Common myeloid progenitor, CD34-positive (primary cell): ENCODE measurements at regions not wholly inside any gene's neighbourhood (a gene's known extent, or its start where the extent isn't known, plus 50 kb on each side); places are given as distances from the start of the nearest gene placed in this dataset.

Source experiments
- CTCF ChIA-PET: fragments of 350-600 bp; sonication (Branson Sonifier 250); formaldehyde crosslinking; loops from one replicate; lab custom pipeline; 2021; ENCODE audit warnings: antibody characterized with exemption; lab: Charles Lee
- POLR2A ChIA-PET: fragments of 350-600 bp; sonication (Branson Sonifier 250); formaldehyde crosslinking; loops from one replicate; lab custom pipeline; 2021; ENCODE audit warnings: antibody characterized with exemption; lab: Charles Lee
- DNase-seq, 3 donors: peaks; one replicate each; pipeline versions ENCODE4 v3.0.0 to v3.0.0-alpha.2; 2013
- H3K27ac ChIP-seq, 2 experiments: 1 replicate in 1 of 2; 2 replicates in 1 of 2; pipeline ENCODE4 v1.7.0; 2013; ENCODE audit warnings: inconsistent platforms in 2 of 2, low read length in 2 of 2, mild to moderate bottlenecking in 2 of 2, low read depth in 1 of 2, moderate library complexity in 1 of 2; ENCODE audit not compliant: severe bottlenecking in 2 of 2, insufficient read depth in 1 of 2, poor library complexity in 1 of 2
- H3K27me3 ChIP-seq, 5 experiments: replicated peaks in 2 of 5; 1 replicate in 3 of 5; 2 replicates in 2 of 5; pipeline versions ENCODE4 v1.6.1 to v1.7.0; 2013; ENCODE audit warnings: low read length in 4 of 5, mild to moderate bottlenecking in 2 of 5, moderate library complexity in 2 of 5, inconsistent platforms in 1 of 5; ENCODE audit not compliant: insufficient read depth in 5 of 5, control insufficient read depth in 4 of 5
- H3K36me3 ChIP-seq, 4 experiments: 1 replicate in 2 of 4; 2 replicates in 2 of 4; pipeline versions ENCODE4 v1.6.1 to v1.7.0; 2013; ENCODE audit warnings: low read length in 3 of 4, control low read depth in 1 of 4, mild to moderate bottlenecking in 1 of 4; ENCODE audit not compliant: control insufficient read depth in 4 of 4, insufficient read depth in 4 of 4
- H3K4me1 ChIP-seq, 4 experiments: 1 replicate in 3 of 4; 2 replicates in 1 of 4; pipeline versions ENCODE4 v1.6.1 to v1.7.1; 2013; ENCODE audit warnings: low read length in 3 of 4, mild to moderate bottlenecking in 3 of 4, control low read depth in 1 of 4, inconsistent platforms in 1 of 4, moderate library complexity in 1 of 4; ENCODE audit not compliant: control insufficient read depth in 4 of 4, insufficient read depth in 4 of 4; ENCODE audit errors: control extremely low read depth in 1 of 4
- H3K4me3 ChIP-seq, 7 experiments: 1 replicate in 4 of 7; 2 replicates in 3 of 7; pipeline versions ENCODE4 v1.5.1 to v1.7.0; 2013; ENCODE audit warnings: mild to moderate bottlenecking in 7 of 7, low read length in 6 of 7, moderate library complexity in 6 of 7, inconsistent platforms in 2 of 7, low read depth in 2 of 7, control low read depth in 1 of 7; ENCODE audit not compliant: insufficient read depth in 4 of 7, control insufficient read depth in 1 of 7; ENCODE audit errors: extremely low read depth in 1 of 7
- H3K9me3 ChIP-seq, 5 experiments: 1 replicate in 4 of 5; 2 replicates in 1 of 5; pipeline versions ENCODE4 v1.6.1 to v1.7.1; 2013; ENCODE audit warnings: low read length in 4 of 5, mild to moderate bottlenecking in 2 of 5, inconsistent platforms in 1 of 5, low read depth in 1 of 5, moderate library complexity in 1 of 5; ENCODE audit not compliant: control insufficient read depth in 4 of 5, insufficient read depth in 2 of 5; ENCODE audit errors: control extremely low read depth in 1 of 5
- WGBS: methylation state at CpG from one replicate; pipeline ENCODE4 v1.1.5; 2013; ENCODE audit not compliant: insufficient coverage; 5-methylcytosine and 5-hydroxymethylcytosine counted together

- Histone ChIP-seq H3K9me3 (no peaks in the 10 kb centered on the region), H3K36me3 (no peaks in the 10 kb centered on the region), H3K27ac (no peak overlapping the region), H3K4me1 (no peaks in the 10 kb centered on the region), H3K27me3 (no peaks in the 10 kb centered on the region), H3K4me3 (no peak overlapping the region)
- POLR2A ChIA-PET, result no interaction called here
- CTCF ChIA-PET, result no interaction called here
- DNase-seq, result no peak
These were observed 76.8 kb downstream of the ATXN7L3B start for GRCh38 chr12:74614426-74614825.

GRCh38 chr12:74619084-74619483, 81.4 kb downstream of the ATXN7L3B start:
- 78% methylated on average over 1 of the region's 2 CpGs for WGBS
- H3K27ac ChIP-seq, result no peak overlapping the region
- no peaks in the 10 kb centered on the region for H3K27me3 ChIP-seq
- no peaks in the 10 kb centered on the region for H3K9me3 ChIP-seq
- CTCF ChIA-PET, result no interaction called here
- H3K36me3 ChIP-seq, result no peaks in the 10 kb centered on the region
- DNase-seq, result no peak
- POLR2A ChIA-PET, result no interaction called here
- H3K4me3 ChIP-seq, result no peak overlapping the region
- H3K4me1 ChIP-seq, result no peaks in the 10 kb centered on the region

- no peak overlapping the region for H3K4me3 ChIP-seq
- WGBS, result 100% methylated on average over 1 of the region's 1 CpG
- CTCF ChIA-PET, result no interaction called here
- no peaks in the 10 kb centered on the region for H3K36me3 ChIP-seq
- H3K27me3 ChIP-seq, result no peaks in the 10 kb centered on the region
- no peak for DNase-seq
- POLR2A ChIA-PET, result no interaction called here
- no peak overlapping the region for H3K27ac ChIP-seq
- H3K9me3 ChIP-seq, result no peaks in the 10 kb centered on the region
- H3K4me1 ChIP-seq, result no peaks in the 10 kb centered on the region
These were observed 82.2 kb downstream of the ATXN7L3B start for GRCh38 chr12:74619884-74620283.

- 71% methylated on average over 2 of the region's 2 CpGs for WGBS
- Histone ChIP-seq H3K27ac (no peak overlapping the region), H3K27me3 (no peaks in the 10 kb centered on the region), H3K4me3 (no peak overlapping the region), H3K9me3 (no peaks in the 10 kb centered on the region), H3K36me3 (no peaks in the 10 kb centered on the region), H3K4me1 (no peaks in the 10 kb centered on the region)
- no peak for DNase-seq
- ChIA-PET CTCF (no interaction called here), POLR2A (no interaction called here)
These were observed 83.3 kb downstream of the ATXN7L3B start for GRCh38 chr12:74620921-74621320.

GRCh38 chr12:74624201-74624600, 86.6 kb downstream of the ATXN7L3B start:
- no peaks in the 10 kb centered on the region for H3K4me1 ChIP-seq
- H3K27ac ChIP-seq, result no peak overlapping the region
- ChIA-PET POLR2A (no interaction called here), CTCF (no interaction called here)
- H3K36me3 ChIP-seq, result no peaks in the 10 kb centered on the region
- no peaks in the 10 kb centered on the region for H3K9me3 ChIP-seq
- no peak overlapping the region for H3K4me3 ChIP-seq
- no peaks in the 10 kb centered on the region for H3K27me3 ChIP-seq
- WGBS, result 67% methylated on average over 3 of the region's 3 CpGs
- DNase-seq, result no peak

- no peaks in the 10 kb centered on the region for H3K36me3 ChIP-seq
- POLR2A ChIA-PET, result no interaction called here
- H3K27me3 ChIP-seq, result no peaks in the 10 kb centered on the region
- CTCF ChIA-PET, result no interaction called here
- H3K4me1 ChIP-seq, result no peaks in the 10 kb centered on the region
- no peak overlapping the region for H3K27ac ChIP-seq
- no peaks in the 10 kb centered on the region for H3K9me3 ChIP-seq
- no peak for DNase-seq
- no peak overlapping the region for H3K4me3 ChIP-seq
These were observed 88.8 kb downstream of the ATXN7L3B start for GRCh38 chr12:74626397-74626796.

- no peaks in the 10 kb centered on the region for H3K9me3 ChIP-seq
- H3K27ac ChIP-seq, result no peak overlapping the region
- H3K27me3 ChIP-seq, result no peaks in the 10 kb centered on the region
- ChIA-PET CTCF (no interaction called here), POLR2A (interaction anchor here (0.7 kb wide), 1 partner anchor 427 kb away, joined by 3 read pairs; no protein-coding TSS in a partner anchor)
- no peak for DNase-seq
- H3K4me1 ChIP-seq, result no peaks in the 10 kb centered on the region
- no peaks in the 10 kb centered on the region for H3K36me3 ChIP-seq
- H3K4me3 ChIP-seq, result no peak overlapping the region
- WGBS, result 91% methylated on average over 1 of the region's 2 CpGs
These were observed 103.6 kb downstream of the ATXN7L3B start for GRCh38 chr12:74641262-74641661.
